ENCODE measurements at regions not wholly inside any gene's neighbourhood (a gene's known extent, or its start where the extent isn't known, plus 50 kb on each side); places are given as distances from the start of the nearest gene placed in this dataset.
"Not testable (repeated sequence)": the region's sequence is repeated elsewhere in the genome, so short reads cannot be mapped to it uniquely, and the experiment has no call there.

GRCh38 chr7:106523482-106523881 lies 137.5 kb downstream of the CCDC71L start:
- no peak for DNase-seq (ENCODE audit: low spot score)

GRCh38 chr7:106522696-106523095 lies 138.3 kb downstream of the CCDC71L start:
- no peak for DNase-seq (ENCODE audit: low spot score)

- no peak for DNase-seq (ENCODE audit: low spot score)
Observed at GRCh38 chr7:106521541-106521940, 139.4 kb downstream of the CCDC71L start.

DNA sequence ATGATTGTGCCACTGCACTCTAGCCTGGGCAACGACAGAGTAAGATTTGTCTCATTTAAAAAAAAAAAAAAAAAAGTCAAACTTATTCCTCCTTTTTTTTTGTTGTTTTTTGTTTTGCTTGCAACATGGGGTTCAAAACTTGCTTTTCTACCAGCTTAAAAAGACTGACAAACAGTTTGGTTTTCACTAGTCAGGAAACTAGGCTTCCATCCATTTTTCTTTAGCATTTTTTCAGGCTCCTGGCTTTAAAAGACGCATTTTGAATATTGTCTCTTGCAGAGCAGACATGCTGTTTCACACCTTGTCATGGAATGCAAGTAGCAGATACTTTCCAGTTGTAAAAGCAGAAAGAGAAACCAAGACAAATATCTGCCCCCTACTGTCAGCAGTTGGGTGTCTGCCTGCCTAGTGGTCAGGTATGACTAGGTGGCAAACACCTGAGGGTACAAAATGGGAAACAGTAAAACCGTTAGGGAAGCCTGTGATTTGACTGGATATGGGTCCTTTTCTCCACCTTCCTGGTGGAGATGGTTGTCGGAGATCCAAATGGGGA lies 139.9 kb downstream of the CCDC71L start:
- DNase-seq (ENCODE audit: low spot score) = no peak

GRCh38 chr7:106518967-106519366 lies 142.0 kb downstream of the CCDC71L start:
- no peak for DNase-seq (ENCODE audit: low spot score)

DNA sequence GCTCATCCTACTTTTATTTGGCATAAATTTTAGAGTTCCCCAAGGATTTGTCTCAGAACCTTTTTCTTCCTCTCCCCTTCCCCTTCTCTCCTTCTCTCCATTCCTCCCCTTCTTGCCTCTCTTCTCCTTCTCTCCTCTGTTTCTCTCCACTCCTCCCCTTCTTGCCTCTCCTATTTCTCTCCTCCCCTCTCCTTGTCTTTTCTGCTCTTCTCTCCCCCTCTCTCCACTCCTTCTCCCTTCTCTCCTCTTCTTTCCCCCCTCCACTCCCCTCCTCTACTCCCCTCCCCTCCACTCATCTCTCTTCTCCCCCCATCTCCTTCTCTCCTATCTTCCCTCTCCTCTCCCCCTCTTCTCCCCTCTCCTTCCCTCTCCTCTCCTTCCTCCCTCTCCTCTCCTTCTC lies 142.7 kb downstream of the CCDC71L start:
- DNase-seq (ENCODE audit: low spot score) = no peak

DNA sequence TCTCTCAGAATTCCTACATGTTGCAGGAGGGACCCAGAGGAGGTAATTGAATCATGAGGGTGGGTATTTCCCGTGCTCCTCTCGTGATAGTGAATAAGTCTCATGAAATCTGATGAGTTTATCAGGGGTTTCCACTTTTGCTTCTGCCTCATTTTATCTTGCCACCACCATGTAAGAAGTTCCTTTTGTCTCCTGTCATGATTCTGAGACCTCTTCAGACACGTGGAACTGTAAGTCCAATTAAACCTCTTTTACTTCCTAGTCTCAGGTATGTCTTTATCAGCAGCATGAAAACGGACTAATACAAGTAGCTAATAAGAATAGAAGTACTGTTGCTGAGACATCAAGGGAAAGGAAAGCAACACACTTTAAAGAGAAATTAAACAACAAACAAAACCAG lies 143.4 kb downstream of the CCDC71L start:
- no peak for DNase-seq (ENCODE audit: low spot score)

GRCh38 chr7:106515321-106515720 lies 145.6 kb downstream of the CCDC71L start:
- no peak for DNase-seq (ENCODE audit: low spot score)

DNA sequence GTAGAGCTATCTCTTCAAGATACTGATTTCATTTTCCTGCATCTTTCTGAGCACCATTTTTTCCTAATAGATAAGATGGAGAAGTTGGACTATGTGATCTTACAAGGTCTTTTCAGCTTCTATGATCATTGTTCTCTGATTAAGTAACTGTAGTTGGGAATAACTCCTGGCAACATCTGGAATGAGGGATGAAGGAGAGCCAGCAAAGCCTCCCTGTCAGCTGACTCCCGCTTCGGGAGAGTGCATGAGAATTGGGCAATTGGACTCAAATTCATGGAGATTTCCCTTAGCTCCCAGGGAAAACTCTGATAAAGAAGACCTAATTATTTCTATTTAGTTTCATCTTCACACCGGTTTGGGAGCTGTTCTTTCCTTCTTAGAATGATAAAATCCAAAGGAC lies 146.1 kb downstream of the CCDC71L start:
- no peak for DNase-seq (ENCODE audit: low spot score)

DNA sequence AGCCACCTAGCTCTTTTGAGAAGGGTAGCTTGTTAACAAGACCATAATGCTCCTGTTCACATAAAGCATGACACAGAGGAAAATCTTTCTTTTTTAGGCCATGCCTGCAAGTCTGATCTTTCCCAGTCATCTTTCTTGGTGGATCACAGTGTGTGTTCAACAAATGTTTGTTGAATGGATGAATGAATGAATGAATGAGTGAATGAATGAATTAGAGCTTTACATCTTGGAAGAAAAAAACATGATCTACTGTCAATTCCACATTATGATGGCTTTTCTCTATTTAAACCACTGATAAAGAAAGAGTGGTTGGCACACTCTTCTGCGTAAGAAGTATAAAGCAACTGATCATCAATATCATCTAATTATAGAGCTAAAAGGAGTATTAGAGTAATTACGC lies 148.7 kb downstream of the CCDC71L start:
- DNase-seq (ENCODE audit: low spot score) = no peak

DNA sequence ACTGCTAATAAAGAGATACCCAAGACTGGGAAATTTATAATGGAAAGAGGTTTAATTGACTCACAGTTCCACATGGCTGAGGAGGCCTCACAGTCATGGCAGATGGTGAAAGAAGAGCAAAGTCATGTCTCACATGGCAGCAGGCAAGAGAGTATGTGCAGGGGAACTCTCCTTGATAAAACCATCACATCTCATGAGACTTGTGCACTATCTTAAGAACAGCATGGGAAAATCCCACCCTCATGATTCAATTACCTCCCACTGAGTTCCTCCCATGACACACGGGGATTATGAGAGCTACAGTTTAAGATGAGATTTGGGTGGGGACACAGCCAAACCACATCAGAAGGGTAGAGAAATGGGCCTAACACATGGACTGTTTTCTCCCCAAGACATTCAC lies 156.3 kb downstream of the CCDC71L start:
- no peak for DNase-seq (ENCODE audit: low spot score)

GRCh38 chr7:106504207-106504606 lies 156.8 kb downstream of the CCDC71L start:
- DNase-seq (ENCODE audit: low spot score) = no peak

GRCh38 chr7:106503626-106504025 lies 157.3 kb downstream of the CCDC71L start:
- DNase-seq (ENCODE audit: low spot score) = no peak

DNA sequence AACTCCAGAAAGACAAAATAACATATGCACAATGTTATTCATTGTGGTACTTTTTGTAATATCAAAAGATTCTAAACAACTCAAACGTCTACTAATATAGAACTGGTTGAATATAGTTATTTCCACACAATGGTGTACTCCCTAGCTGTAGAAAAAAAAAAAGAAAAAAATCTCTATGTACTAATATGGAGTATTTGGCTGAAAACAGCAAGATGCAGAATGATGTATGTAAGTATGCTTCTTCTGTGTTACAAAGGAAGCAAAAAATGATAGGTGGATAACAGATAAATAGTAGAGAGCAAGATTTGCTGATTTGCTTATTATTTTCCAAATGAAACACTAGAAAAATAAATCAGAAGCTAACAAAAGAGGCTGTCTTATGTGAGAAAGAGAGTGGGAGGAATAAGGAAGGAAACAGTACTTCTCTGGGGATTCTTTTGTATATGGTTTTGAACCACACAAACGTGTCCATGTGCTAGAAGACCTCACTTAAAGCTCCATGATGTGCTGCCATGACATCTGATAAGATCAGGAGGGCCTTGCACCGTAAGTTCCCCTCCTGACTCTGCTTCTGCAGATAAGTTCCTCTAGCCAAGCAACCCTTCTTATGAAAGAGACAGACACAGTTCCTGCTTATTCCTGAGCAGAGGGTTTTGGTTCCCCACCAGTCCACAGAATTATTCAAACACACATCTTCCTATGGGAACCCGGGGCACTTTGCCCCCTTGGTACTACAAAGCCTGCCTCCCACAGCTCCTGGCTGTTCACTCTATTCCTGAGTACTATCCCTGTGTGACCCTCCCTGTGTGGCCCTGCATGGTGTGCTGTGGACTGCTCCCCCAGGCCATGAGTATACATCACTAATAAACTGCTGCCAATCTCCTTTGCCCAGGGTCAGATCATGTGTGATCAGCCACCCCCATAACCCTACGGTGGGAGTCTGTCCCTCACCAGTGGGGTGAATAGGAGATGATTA lies 159.1 kb downstream of the CCDC71L start:
- no peak for DNase-seq (ENCODE audit: low spot score)

DNA sequence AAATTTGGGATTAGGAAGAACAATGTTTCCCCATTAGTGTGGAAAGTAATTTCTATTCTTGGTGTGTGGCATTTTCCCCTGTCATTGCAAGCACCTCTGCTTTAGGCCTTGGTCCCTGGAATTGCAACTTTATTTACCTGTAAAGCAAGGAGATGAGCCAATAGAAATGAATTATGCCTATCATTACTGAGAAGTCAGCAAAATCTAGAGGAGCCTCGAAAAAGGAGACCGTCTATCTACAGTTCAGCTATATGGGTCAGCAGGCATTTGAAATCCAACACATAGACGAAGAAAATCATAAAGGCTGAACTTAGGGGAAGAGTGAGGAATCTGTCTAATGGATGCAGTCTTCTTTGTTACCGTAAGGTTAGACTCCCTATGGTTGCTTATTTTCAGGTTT lies 161.1 kb downstream of the CCDC71L start:
- DNase-seq (ENCODE audit: low spot score) = no peak

- not testable (repeated sequence) for DNase-seq (ENCODE audit: low spot score)
Observed at GRCh38 chr7:106498005-106498404, 163.0 kb downstream of the CCDC71L start.

GRCh38 chr7:106493041-106493731 lies 167.8 kb downstream of the CCDC71L start:
- DNase-seq (ENCODE audit: low spot score) = no peak

GRCh38 chr7:106488465-106488864 lies 172.5 kb downstream of the CCDC71L start:
- no peak for DNase-seq (ENCODE audit: low spot score)

- no peak for DNase-seq (ENCODE audit: low spot score)
Observed at GRCh38 chr7:106487892-106488291, 173.1 kb downstream of the CCDC71L start.

- no peak for DNase-seq (ENCODE audit: low spot score)
Observed at GRCh38 chr7:106486331-106486730, 174.6 kb downstream of the CCDC71L start.

DNA sequence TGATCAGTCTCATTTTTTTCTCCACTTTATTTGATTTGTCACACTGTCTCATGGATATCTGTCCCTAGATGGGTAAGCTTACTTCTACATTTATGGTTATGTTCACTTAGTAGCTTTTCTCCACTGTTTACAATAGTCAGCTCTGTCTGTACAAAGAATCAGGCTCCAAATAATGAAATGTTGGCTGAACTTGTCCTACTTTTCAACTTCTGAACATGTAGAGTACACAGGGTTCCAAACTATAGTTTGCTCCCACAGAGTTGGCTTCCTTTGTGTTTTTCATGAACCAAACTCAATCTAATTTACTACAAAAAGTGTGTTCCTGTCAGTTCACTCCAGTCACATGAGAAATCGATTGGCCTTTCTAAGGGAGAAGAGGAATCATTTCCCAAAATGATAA lies 175.0 kb downstream of the CCDC71L start:
- no peak for DNase-seq (ENCODE audit: low spot score)

GRCh38 chr7:106485031-106485551 lies 175.9 kb downstream of the CCDC71L start:
- DNase-seq (ENCODE audit: low spot score) = no peak

GRCh38 chr7:106484562-106484961 lies 176.4 kb downstream of the CCDC71L start:
- DNase-seq (ENCODE audit: low spot score) = no peak

Data from CD4-positive, alpha-beta T cell treated with Interleukin-2 at 100 ng/mL for 4 hours (primary cell).